K562 (cell line): ENCODE measurements at regions not wholly inside any gene's neighbourhood (a gene's known extent, or its start where the extent isn't known, plus 50 kb on each side); places are given as distances from the start of the nearest gene placed in this dataset.

Source experiments
- ATAC-seq: fragments of 200-7000 bp; cut with Tn5 transposase; 3 replicates; pipeline ENCODE4 v1.9.1; 2020; ENCODE audit warnings: moderate library complexity
- BruUV-seq: library from RNA; stranded (reverse); fragments of 400-500 nt; replicated peaks from 2 replicates; lab custom pipeline; 2021; lab: Mats Ljungman, UMichigan
- CTCF ChIA-PET: fragments of 300-600 bp; formaldehyde crosslinking; extraction: SDS; loops from one replicate; lab custom pipeline; 2021; ENCODE audit warnings: low intra/inter-chr PET ratio; lab: Yijun Ruan, JAX
- POLR2A ChIA-PET: fragments of 300-600, 350-650 bp; sonication (Branson Sonifier 250); formaldehyde crosslinking; extraction: SDS; loops from one replicate; lab custom pipeline; 2021; ENCODE audit warnings: antibody characterized with exemption, inconsistent platforms; lab: Yijun Ruan, JAX
- DNase-seq, 4 experiments: peaks; one replicate each; pipeline versions ENCODE4 v3.0.0 to v3.0.0-alpha.2; 2011 to 2018; ENCODE audit warnings: low spot score in 3 of 4, mixed read lengths in 3 of 4; ENCODE audit errors: extremely low read depth in 1 of 4
- FAIRE-seq: peaks from 2 replicates; lab custom pipeline; 2011; peaks lifted over from hg19 to GRCh38; lab: Jason Lieb, UNC
- H2AFZ ChIP-seq: 2 replicates; pipeline ENCODE4 v1.6.0; 2011; ENCODE audit warnings: low read depth, low read length, control low read depth, inconsistent platforms
- H3K27ac ChIP-seq: fragments of 200-600 bp; 3 replicates; pipeline ENCODE4 v1.8.0; 2011; ENCODE audit warnings: low read depth, mild to moderate bottlenecking, control low read depth, inconsistent platforms, low read length, moderate library complexity, mixed read lengths; ENCODE audit errors: extremely low read depth
- H3K27me3 ChIP-seq, 2 experiments: fragments of 300-600 bp in 1 of 2; 2 replicates in 1 of 2; 3 replicates in 1 of 2; pipeline versions ENCODE4 v1.6.0 to v1.8.0; 2011; ENCODE audit warnings: inconsistent platforms in 2 of 2, low read length in 2 of 2, mild to moderate bottlenecking in 1 of 2, mixed read lengths in 1 of 2, moderate library complexity in 1 of 2; ENCODE audit not compliant: control insufficient read depth in 2 of 2, insufficient read depth in 2 of 2
- H3K36me3 ChIP-seq: fragments of 300-600 bp; 3 replicates; pipeline ENCODE4 v1.8.0; 2011; ENCODE audit warnings: mild to moderate bottlenecking, low read length, inconsistent platforms; ENCODE audit not compliant: control insufficient read depth, insufficient read depth
- H3K4me1 ChIP-seq, 2 experiments: fragments of 200-600 bp in 1 of 2; replicated peaks in 1 of 2; 2 replicates in 1 of 2; 3 replicates in 1 of 2; pipeline versions ENCODE4 v1.5.1 to v1.8.0; 2011; ENCODE audit warnings: inconsistent platforms in 2 of 2, low read length in 2 of 2, mild to moderate bottlenecking in 1 of 2, mixed read lengths in 1 of 2, moderate library complexity in 1 of 2; ENCODE audit not compliant: control insufficient read depth in 2 of 2, insufficient read depth in 2 of 2
- H3K4me2 ChIP-seq: 2 replicates; pipeline ENCODE4 v1.6.1; 2011; ENCODE audit warnings: low read length, control low read depth, inconsistent platforms, mixed read lengths; ENCODE audit not compliant: insufficient read depth
- H3K4me3 ChIP-seq: fragments of 200-600 bp; sonication (generic), shearing (Covaris generic); 2 replicates; pipeline ENCODE4 v1.5.1; 2016; ENCODE audit warnings: control low read depth, inconsistent platforms
- H3K79me2 ChIP-seq: fragments of 200-600 bp; 3 replicates; pipeline ENCODE4 v1.8.0; 2011; ENCODE audit warnings: low read length, inconsistent platforms; ENCODE audit not compliant: control insufficient read depth, insufficient read depth
- H3K9ac ChIP-seq, 2 experiments: 2 replicates each; pipeline versions ENCODE4 v1.6.0 to v1.6.1; 2011; ENCODE audit warnings: low read depth in 2 of 2, low read length in 2 of 2, control low read depth in 1 of 2, inconsistent platforms in 1 of 2, mild to moderate bottlenecking in 1 of 2, mixed read lengths in 1 of 2; ENCODE audit not compliant: insufficient read depth in 1 of 2
- H3K9me1 ChIP-seq: one replicate; pipeline ENCODE4 v1.6.0; 2011; ENCODE audit warnings: inconsistent platforms, mild to moderate bottlenecking, low read length, moderate library complexity; ENCODE audit not compliant: control insufficient read depth, insufficient read depth
- H3K9me3 ChIP-seq: replicated peaks from 2 replicates; pipeline ENCODE4 v1.5.1; 2011; ENCODE audit warnings: low read depth, low read length, inconsistent platforms; ENCODE audit not compliant: control insufficient read depth, insufficient read depth
- H4K20me1 ChIP-seq: replicated peaks from 2 replicates; pipeline ENCODE4 v1.6.1; 2011; ENCODE audit warnings: low read length, inconsistent platforms, mixed read lengths; ENCODE audit not compliant: control insufficient read depth, insufficient read depth
- GATAD2A ChIP-seq: fragments of 450-650 bp; IDR thresholded peaks from 2 replicates; pipeline ENCODE4 v1.6.1; 2017
- PBX2 ChIP-seq, 2 experiments: IDR thresholded peaks in 1 of 2; conservative IDR thresholded peaks in 1 of 2; 2 replicates each; pipeline ENCODE4 v1.6.1; 2016; ENCODE audit warnings: low read depth in 2 of 2, mild to moderate bottlenecking in 1 of 2, missing compliant biosample characterization in 1 of 2, missing genetic modification characterization in 1 of 2, moderate library complexity in 1 of 2
- POLR2A ChIP-seq: fragments of 450-650 bp; conservative IDR thresholded peaks from 2 replicates; pipeline ENCODE4 v1.6.1; 2016
- RUNX1 ChIP-seq: sonication (generic); IDR thresholded peaks from 2 replicates; pipeline ENCODE4 v1.6.1; 2016; ENCODE audit warnings: antibody characterized with exemption, low read depth
- ZNF143 ChIP-seq: sonication (generic); formaldehyde crosslinking; IDR thresholded peaks from 2 replicates; pipeline ENCODE4 v1.9.0; 2022; ENCODE audit warnings: mild to moderate bottlenecking, missing genetic modification reagents
- WGBS: fragments of 100-300 bp; shearing (Covaris generic); methylation state at CpG from one replicate; pipeline ENCODE4 v1.1.6; 2016; ENCODE audit warnings: low coverage, mixed read lengths; ENCODE audit not compliant: insufficient coverage; ENCODE audit errors: missing lambda C conversion rate; 5-methylcytosine and 5-hydroxymethylcytosine counted together
- in situ Hi-C: fragments of 300-500 bp; cut with MboI; formaldehyde crosslinking; loops from 4 replicates; pipeline ENCODE4 v1.15.0; 2018; ENCODE audit warnings: inconsistent platforms, mixed read lengths
- intact Hi-C: fragments of 100-400 bp; cut with micrococcal nuclease; formaldehyde crosslinking; loops from 2 replicates; pipeline ENCODE4 v1.14.2; 2022

GRCh38 chr4:152197211-152197610 is 338.7 kb downstream of the FBXW7 start:
- H3K4me3 ChIP-seq: no peak overlapping the region
- FAIRE-seq: no peak
- H3K4me2 ChIP-seq: no peak overlapping the region
- ChIA-PET CTCF (no interaction called here), POLR2A (no interaction called here)
- in situ Hi-C loops (no loop called here), intact Hi-C loops (no loop called here)
- ATAC-seq: no peak
- no peaks in the 10 kb centered on the region for H3K36me3 ChIP-seq
- no peaks in the 10 kb centered on the region for H3K4me1 ChIP-seq
- WGBS: 0% methylated on average over 6 of the region's 6 CpGs
- peaks cover 5 to 32% of the 10 kb centered on the region in 2 experiments; a peak in 4 of 5 replicates for H3K27me3 ChIP-seq
- no peak overlapping the region for H2AFZ ChIP-seq
- H3K9ac ChIP-seq: no peak overlapping the region
- no TSS peak for BruUV-seq
- H3K27ac ChIP-seq: no peak overlapping the region
- no peak for DNase-seq
- no peaks in the 10 kb centered on the region for H3K79me2 ChIP-seq
- no peaks in the 10 kb centered on the region for H4K20me1 ChIP-seq
- no peak for TF ChIP-seq RUNX1
- TF ChIP-seq PBX2 (CRISPR knock-in tag; IDR thresholded peaks at IDR 0.05; ENCODE audit: low read depth): no peak
- no peak for TF ChIP-seq PBX2 (tag; conservative IDR thresholded peaks at IDR 0.05; ENCODE audit: low read depth)
- no peak for TF ChIP-seq POLR2A
- no peak for TF ChIP-seq GATAD2A
- TF ChIP-seq ZNF143 (CRISPR knock-in tag): no peak
- H3K9me1 ChIP-seq: no peaks in the 10 kb centered on the region
- H3K9me3 ChIP-seq: no peaks in the 10 kb centered on the region
